ENCODE measurements at regions not wholly inside any gene's neighbourhood (a gene's known extent, or its start where the extent isn't known, plus 50 kb on each side); places are given as distances from the start of the nearest gene placed in this dataset.

- Histone ChIP-seq H3K9me3 (no peaks in the 10 kb centered on the region), H3K4me1 (no peaks in the 10 kb centered on the region), H3K36me3 (no peaks in the 10 kb centered on the region), H3K9ac (ENCODE audit: low read depth in 2 of 2, low read length in 2 of 2) (no peak overlapping the region), H3K27ac (no peak overlapping the region), H3K27me3 (no peaks in the 10 kb centered on the region), H3K4me3 (no peak overlapping the region)
- intact Hi-C loops (cut with DNase I), result no loop called here
- DNase-seq, result no peak
- no peak for TF ChIP-seq CTCF (IDR thresholded peaks at IDR 0.05)
Measured at GRCh38 chr15:101540480-101541239, 51.2 kb upstream of the PCSK6 start.

GRCh38 chr15:101539930-101540329 lies 50.4 kb upstream of the PCSK6 start:
- Histone ChIP-seq H3K27me3 (no peaks in the 10 kb centered on the region), H3K36me3 (no peaks in the 10 kb centered on the region), H3K9ac (ENCODE audit: low read depth in 2 of 2, low read length in 2 of 2) (no peak overlapping the region), H3K9me3 (no peaks in the 10 kb centered on the region), H3K4me1 (no peaks in the 10 kb centered on the region), H3K27ac (no peak overlapping the region), H3K4me3 (no peak overlapping the region)
- no peak for TF ChIP-seq CTCF (IDR thresholded peaks at IDR 0.05)
- intact Hi-C loops (cut with DNase I), result no loop called here
- no peak for DNase-seq

GRCh38 chr15:101539492-101539891 lies 50.0 kb upstream of the PCSK6 start:
- intact Hi-C loops (cut with DNase I), result no loop called here
- no peaks in the 10 kb centered on the region for H3K9me3 ChIP-seq
- no peaks in the 10 kb centered on the region for H3K4me1 ChIP-seq
- peak; percentile 12 for DNase-seq
- H3K36me3 ChIP-seq, result no peaks in the 10 kb centered on the region
- H3K4me3 ChIP-seq, result no peak overlapping the region
- no peak for TF ChIP-seq CTCF (IDR thresholded peaks at IDR 0.05)
- H3K27me3 ChIP-seq, result no peaks in the 10 kb centered on the region
- H3K9ac ChIP-seq (ENCODE audit: low read depth in 2 of 2, low read length in 2 of 2), result no peak overlapping the region
- H3K27ac ChIP-seq, result no peak overlapping the region
